Activated CD8-positive, alpha-beta T cell treated with anti-CD3 and anti-CD28 coated beads for 36 hours (primary cell): ENCODE measurements at regions not wholly inside any gene's neighbourhood (a gene's known extent, or its start where the extent isn't known, plus 50 kb on each side); places are given as distances from the start of the nearest gene placed in this dataset.

Experiments used
- ATAC-seq: fragments of 200-7000 bp; cut with Tn5 transposase; one replicate; pipeline ENCODE4 v1.10.0; 2021; ENCODE audit warnings: mild to moderate bottlenecking, moderate library complexity
- CTCF ChIA-PET: fragments of 350-600 bp; sonication (Branson Sonifier 250); formaldehyde crosslinking; loops from one replicate; lab custom pipeline; 2021; ENCODE audit warnings: antibody characterized with exemption; lab: Charles Lee
- POLR2A ChIA-PET: fragments of 350-600 bp; sonication (Branson Sonifier 250); formaldehyde crosslinking; loops from one replicate; lab custom pipeline; 2021; ENCODE audit warnings: antibody characterized with exemption; lab: Charles Lee
- DNase-seq: peaks from one replicate; pipeline ENCODE4 v3.0.0-alpha.2; 2020
- H3K27ac Mint-ChIP-seq: one replicate; pipeline ENCODE4 v1.8.0; 2021; ENCODE audit warnings: mild to moderate bottlenecking, mixed read lengths
- H3K27me3 Mint-ChIP-seq: one replicate; pipeline ENCODE4 v1.8.0; 2021; ENCODE audit warnings: mixed read lengths
- H3K36me3 Mint-ChIP-seq: one replicate; pipeline ENCODE4 v1.8.0; 2021; ENCODE audit warnings: low read depth, mixed read lengths
- H3K4me1 Mint-ChIP-seq: one replicate; pipeline ENCODE4 v1.8.0; 2021; ENCODE audit warnings: low read depth, mixed read lengths
- H3K4me3 Mint-ChIP-seq: one replicate; pipeline ENCODE4 v1.8.0; 2021; ENCODE audit warnings: mild to moderate bottlenecking, moderate library complexity, mixed read lengths
- H3K9me3 Mint-ChIP-seq: one replicate; pipeline ENCODE4 v1.8.0; 2021; ENCODE audit warnings: mixed read lengths
- intact Hi-C: fragments of 100-400 bp; cut with micrococcal nuclease; formaldehyde crosslinking; loops from one replicate; pipeline ENCODE4 v1.10.0; 2022
- TF ChIP-seq, protein P1 (sequence below): fragments of 200-600 bp; IDR thresholded peaks from one replicate; pipeline ENCODE4 v1.8.0; 2022; ENCODE audit warnings: antibody characterized with exemption, mild to moderate bottlenecking

DNA sequence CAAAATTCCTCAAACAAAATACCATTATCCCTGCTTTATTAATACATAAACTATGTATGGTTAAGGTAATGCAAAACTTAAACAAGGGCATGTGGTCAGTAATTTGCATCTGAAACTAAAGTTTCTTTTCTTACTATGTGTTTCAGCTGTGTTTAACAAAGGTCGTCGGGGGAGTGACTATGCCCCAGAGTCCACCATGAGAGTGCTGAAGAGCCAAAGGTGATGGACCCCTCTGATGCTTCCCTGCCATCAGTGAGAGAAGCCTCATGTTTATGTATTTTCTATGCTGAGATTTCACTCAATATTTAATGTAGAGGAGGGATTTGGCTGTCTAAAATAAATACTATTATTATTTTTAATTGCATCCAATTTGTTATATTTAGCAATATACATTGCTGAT lies 707.2 kb upstream of the REG3G start:
- Mint-ChIP-seq H3K4me3 (no peak overlapping the region), H3K36me3 (no peaks in the 10 kb centered on the region), H3K9me3 (peaks cover 13% of the 10 kb centered on the region), H3K27me3 (no peaks in the 10 kb centered on the region), H3K4me1 (no peaks in the 10 kb centered on the region), H3K27ac (no peak overlapping the region)
- DNase-seq (no peak), ATAC-seq (no peak)
- CTCF ChIA-PET, result no interaction called here
- intact Hi-C loops, result no loop called here
- POLR2A ChIA-PET, result no interaction called here
- TF ChIP-seq, protein P1, sequence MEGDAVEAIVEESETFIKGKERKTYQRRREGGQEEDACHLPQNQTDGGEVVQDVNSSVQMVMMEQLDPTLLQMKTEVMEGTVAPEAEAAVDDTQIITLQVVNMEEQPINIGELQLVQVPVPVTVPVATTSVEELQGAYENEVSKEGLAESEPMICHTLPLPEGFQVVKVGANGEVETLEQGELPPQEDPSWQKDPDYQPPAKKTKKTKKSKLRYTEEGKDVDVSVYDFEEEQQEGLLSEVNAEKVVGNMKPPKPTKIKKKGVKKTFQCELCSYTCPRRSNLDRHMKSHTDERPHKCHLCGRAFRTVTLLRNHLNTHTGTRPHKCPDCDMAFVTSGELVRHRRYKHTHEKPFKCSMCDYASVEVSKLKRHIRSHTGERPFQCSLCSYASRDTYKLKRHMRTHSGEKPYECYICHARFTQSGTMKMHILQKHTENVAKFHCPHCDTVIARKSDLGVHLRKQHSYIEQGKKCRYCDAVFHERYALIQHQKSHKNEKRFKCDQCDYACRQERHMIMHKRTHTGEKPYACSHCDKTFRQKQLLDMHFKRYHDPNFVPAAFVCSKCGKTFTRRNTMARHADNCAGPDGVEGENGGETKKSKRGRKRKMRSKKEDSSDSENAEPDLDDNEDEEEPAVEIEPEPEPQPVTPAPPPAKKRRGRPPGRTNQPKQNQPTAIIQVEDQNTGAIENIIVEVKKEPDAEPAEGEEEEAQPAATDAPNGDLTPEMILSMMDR, result no peak

DNA sequence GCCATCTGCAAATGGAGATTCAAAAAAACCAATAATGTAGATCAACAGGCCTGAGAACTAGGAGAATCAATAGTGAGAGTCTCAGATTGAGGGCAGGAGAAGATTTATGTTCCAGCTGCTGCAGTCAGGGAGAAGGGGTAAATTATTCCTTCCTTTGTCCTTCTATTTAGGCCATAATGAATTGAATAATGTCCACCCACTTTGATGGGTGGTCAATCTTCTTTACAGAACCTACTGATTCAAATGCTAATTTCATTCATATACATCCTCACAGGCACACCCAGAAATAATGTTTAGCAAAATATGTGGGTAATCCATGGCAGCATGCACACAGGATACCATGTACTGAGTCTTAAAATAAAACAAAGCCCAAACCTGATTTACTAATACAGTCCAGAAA lies 695.3 kb upstream of the REG3G start:
- H3K27me3 Mint-ChIP-seq, result no peaks in the 10 kb centered on the region
- ATAC-seq (no peak), DNase-seq (no peak)
- no peaks in the 10 kb centered on the region for H3K4me1 Mint-ChIP-seq
- intact Hi-C loops, result no loop called here
- H3K27ac Mint-ChIP-seq, result no peak overlapping the region
- POLR2A ChIA-PET, result no interaction called here
- peaks cover 12% of the 10 kb centered on the region for H3K9me3 Mint-ChIP-seq
- TF ChIP-seq, protein P1, result no peak
- H3K4me3 Mint-ChIP-seq, result no peak overlapping the region
- CTCF ChIA-PET, result no interaction called here
- no peaks in the 10 kb centered on the region for H3K36me3 Mint-ChIP-seq

DNA sequence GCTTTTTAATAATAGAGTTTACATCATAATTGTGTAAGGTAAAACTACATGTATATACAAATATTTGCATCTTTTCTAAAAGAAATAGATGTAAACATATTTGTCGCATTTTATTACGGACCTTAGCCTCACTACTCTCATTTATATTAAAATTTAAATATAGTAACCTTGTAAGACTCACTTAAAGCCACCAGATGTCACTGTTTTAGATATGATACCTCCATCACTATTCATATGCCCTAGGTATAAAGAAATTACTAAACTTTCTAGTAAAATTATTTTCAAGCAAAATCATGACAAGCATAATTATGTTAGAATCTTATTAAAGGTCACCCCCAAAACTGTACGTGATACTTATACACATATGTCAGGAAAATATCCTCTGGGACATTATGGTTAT lies 674.3 kb upstream of the REG3G start:
- H3K27ac Mint-ChIP-seq, result no peak overlapping the region
- POLR2A ChIA-PET, result no interaction called here
- H3K9me3 Mint-ChIP-seq, result peaks cover 6% of the 10 kb centered on the region
- H3K27me3 Mint-ChIP-seq, result no peaks in the 10 kb centered on the region
- intact Hi-C loops, result no loop called here
- H3K4me1 Mint-ChIP-seq, result no peaks in the 10 kb centered on the region
- ATAC-seq (no peak), DNase-seq (no peak)
- TF ChIP-seq, protein P1, result no peak
- no peaks in the 10 kb centered on the region for H3K36me3 Mint-ChIP-seq
- no peak overlapping the region for H3K4me3 Mint-ChIP-seq
- CTCF ChIA-PET, result interaction anchor here (0.9 kb wide), 1 partner anchor 22 kb away, joined by 3 read pairs; no protein-coding TSS in a partner anchor

DNA sequence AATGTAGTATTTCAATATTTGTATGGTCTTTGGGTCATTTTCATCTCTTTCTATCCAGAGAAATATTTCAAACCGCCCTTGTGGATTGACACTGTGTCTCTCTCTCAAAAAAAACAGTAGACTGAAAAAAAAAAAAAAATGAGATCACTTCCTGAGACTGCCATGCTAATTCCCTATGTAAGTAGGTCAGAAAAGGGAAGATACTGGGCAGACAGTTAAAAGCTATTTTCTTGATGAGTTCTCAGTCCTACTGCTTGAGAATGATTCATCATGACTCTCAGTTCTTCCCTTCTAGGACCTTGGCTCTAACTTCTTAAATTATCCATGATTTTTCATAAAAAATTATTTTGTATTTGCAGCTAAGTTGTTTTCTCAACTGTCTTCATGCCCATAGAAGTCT lies 672.3 kb upstream of the REG3G start:
- DNase-seq (no peak), ATAC-seq (no peak)
- Mint-ChIP-seq H3K27me3 (no peaks in the 10 kb centered on the region), H3K9me3 (peaks cover 13% of the 10 kb centered on the region), H3K27ac (no peak overlapping the region), H3K4me3 (no peak overlapping the region), H3K36me3 (no peaks in the 10 kb centered on the region), H3K4me1 (no peaks in the 10 kb centered on the region)
- ChIA-PET CTCF (no interaction called here), POLR2A (no interaction called here)
- TF ChIP-seq, protein P1, result no peak
- intact Hi-C loops, result no loop called here

DNA sequence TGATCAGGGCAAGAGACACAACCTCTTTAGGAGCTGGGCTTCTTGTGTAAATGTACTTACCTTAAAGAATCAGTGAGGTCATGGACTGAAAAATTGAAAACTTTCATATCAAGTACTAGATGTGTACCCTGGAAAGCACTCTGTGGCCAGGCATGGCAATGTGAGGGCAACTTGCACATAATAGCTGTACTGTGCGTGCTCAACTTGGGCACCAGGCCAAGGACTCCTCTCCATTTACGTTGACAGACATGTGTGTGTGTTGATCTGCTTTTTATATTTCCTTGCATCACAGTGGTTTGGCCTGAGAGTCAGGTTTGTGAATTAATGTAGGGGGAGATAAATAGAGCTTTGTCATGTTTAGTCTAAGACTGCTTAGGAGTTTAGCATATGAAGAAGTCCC lies 669.5 kb upstream of the REG3G start:
- TF ChIP-seq, protein P1, result no peak
- H3K27me3 Mint-ChIP-seq, result no peaks in the 10 kb centered on the region
- ATAC-seq (no peak), DNase-seq (no peak)
- ChIA-PET POLR2A (no interaction called here), CTCF (interaction anchor here (1.3 kb wide), 1 partner anchor 9 kb away, joined by 4 read pairs; no protein-coding TSS in a partner anchor)
- peaks cover 14% of the 10 kb centered on the region for H3K9me3 Mint-ChIP-seq
- H3K4me3 Mint-ChIP-seq, result no peak overlapping the region
- no peak overlapping the region for H3K27ac Mint-ChIP-seq
- intact Hi-C loops, result no loop called here
- no peaks in the 10 kb centered on the region for H3K4me1 Mint-ChIP-seq
- no peaks in the 10 kb centered on the region for H3K36me3 Mint-ChIP-seq
